Loucy (cell line): ENCODE measurements at regions not wholly inside any gene's neighbourhood (a gene's known extent, or its start where the extent isn't known, plus 50 kb on each side); places are given as distances from the start of the nearest gene placed in this dataset.

ENCODE experiments used
- EZH2phosphoT487 ChIP-seq: fragments of 200-600 bp; IDR thresholded peaks from 2 replicates; pipeline ENCODE4 v1.6.1; 2018; ENCODE audit warnings: antibody characterized with exemption, mild to moderate bottlenecking, moderate library complexity, borderline replicate concordance
- TF ChIP-seq, protein P1 (sequence below): fragments of 200-600 bp; sonication (generic); conservative IDR thresholded peaks from 2 replicates; pipeline ENCODE4 v1.5.1; 2014; ENCODE audit warnings: mild to moderate bottlenecking, antibody characterized with exemption, low read length

DNA sequence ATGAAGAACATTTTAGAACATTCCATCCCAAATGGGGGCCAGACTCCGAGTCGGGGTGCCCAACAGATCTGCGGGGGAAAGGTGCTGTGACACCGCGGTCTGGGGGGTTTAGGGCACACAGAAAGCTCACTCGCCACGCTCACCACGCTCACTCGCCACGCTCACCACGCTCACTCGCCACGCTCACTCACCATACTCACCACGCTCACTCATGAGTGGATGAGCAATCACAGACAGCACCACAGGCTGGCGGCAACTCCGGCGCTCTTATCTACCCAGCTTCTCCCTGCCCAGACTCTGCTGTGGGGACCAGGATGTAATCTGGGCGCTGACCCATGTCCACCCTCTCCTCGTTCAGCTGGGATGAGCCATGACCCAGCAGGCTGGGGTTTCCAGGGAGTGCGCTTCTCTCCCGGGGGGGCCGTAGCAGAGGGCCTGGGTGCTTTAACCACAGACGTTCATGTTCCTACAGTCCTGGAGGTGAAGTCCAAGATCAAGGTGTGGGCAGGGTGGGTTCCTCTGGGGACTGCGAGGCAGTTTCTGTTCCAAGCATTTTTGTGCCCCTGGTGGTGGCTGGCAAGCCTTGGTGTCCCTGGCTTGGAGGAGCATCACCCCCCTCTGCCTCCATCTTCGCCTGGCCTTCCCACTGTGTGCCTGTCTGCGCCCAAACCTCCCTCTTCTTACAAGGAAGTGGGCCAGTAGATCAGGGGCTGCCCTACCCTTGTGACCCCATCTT, 141.2 kb downstream of the CTTN start:
- TF ChIP-seq, protein P1, sequence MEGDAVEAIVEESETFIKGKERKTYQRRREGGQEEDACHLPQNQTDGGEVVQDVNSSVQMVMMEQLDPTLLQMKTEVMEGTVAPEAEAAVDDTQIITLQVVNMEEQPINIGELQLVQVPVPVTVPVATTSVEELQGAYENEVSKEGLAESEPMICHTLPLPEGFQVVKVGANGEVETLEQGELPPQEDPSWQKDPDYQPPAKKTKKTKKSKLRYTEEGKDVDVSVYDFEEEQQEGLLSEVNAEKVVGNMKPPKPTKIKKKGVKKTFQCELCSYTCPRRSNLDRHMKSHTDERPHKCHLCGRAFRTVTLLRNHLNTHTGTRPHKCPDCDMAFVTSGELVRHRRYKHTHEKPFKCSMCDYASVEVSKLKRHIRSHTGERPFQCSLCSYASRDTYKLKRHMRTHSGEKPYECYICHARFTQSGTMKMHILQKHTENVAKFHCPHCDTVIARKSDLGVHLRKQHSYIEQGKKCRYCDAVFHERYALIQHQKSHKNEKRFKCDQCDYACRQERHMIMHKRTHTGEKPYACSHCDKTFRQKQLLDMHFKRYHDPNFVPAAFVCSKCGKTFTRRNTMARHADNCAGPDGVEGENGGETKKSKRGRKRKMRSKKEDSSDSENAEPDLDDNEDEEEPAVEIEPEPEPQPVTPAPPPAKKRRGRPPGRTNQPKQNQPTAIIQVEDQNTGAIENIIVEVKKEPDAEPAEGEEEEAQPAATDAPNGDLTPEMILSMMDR, result no peak
- TF ChIP-seq EZH2phosphoT487, result no peak
